ENCODE measurements at regions not wholly inside any gene's neighbourhood (a gene's known extent, or its start where the extent isn't known, plus 50 kb on each side); places are given as distances from the start of the nearest gene placed in this dataset.

- DNase-seq (ENCODE audit: unreplicated experiment): no peak
- BruUV-seq (replicated peaks): no TSS peak
- intact Hi-C loops (cut with micrococcal nuclease): no loop called here
- Mint-ChIP-seq H3K4me3 (ENCODE audit: unreplicated experiment) (no peak overlapping the region), H3K4me1 (ENCODE audit: insufficient read depth, unreplicated experiment) (no peaks in the 10 kb centered on the region), H3K9me3 (ENCODE audit: unreplicated experiment) (no peaks in the 10 kb centered on the region), H3K27ac (ENCODE audit: low read depth, unreplicated experiment) (no peak overlapping the region), H3K36me3 (ENCODE audit: insufficient read depth, unreplicated experiment) (no peaks in the 10 kb centered on the region), H3K27me3 (ENCODE audit: insufficient read depth, unreplicated experiment) (peaks cover 19% of the 10 kb centered on the region)
- ChIA-PET CTCF (no interaction called here), POLR2A (no interaction called here)
- TF ChIP-seq CTCF (IDR thresholded peaks at IDR 0.05; ENCODE audit: unreplicated experiment): no peak
These were observed 472.8 kb downstream of the CDK5RAP2 start for GRCh38 chr9:120107138-120107537.

GRCh38 chr9:120104771-120105170, 475.2 kb downstream of the CDK5RAP2 start:
- TF ChIP-seq CTCF (IDR thresholded peaks at IDR 0.05; ENCODE audit: unreplicated experiment): no peak
- POLR2A ChIA-PET: no interaction called here
- Mint-ChIP-seq H3K27me3 (ENCODE audit: insufficient read depth, unreplicated experiment) (peaks cover 23% of the 10 kb centered on the region), H3K4me1 (ENCODE audit: insufficient read depth, unreplicated experiment) (no peaks in the 10 kb centered on the region), H3K36me3 (ENCODE audit: insufficient read depth, unreplicated experiment) (no peaks in the 10 kb centered on the region), H3K9me3 (ENCODE audit: unreplicated experiment) (no peaks in the 10 kb centered on the region), H3K4me3 (ENCODE audit: unreplicated experiment) (no peak overlapping the region), H3K27ac (ENCODE audit: low read depth, unreplicated experiment) (no peak overlapping the region)
- intact Hi-C loops (cut with micrococcal nuclease): no loop called here
- DNase-seq (ENCODE audit: unreplicated experiment): no peak
- BruUV-seq (replicated peaks): no TSS peak
- CTCF ChIA-PET: no interaction called here

GRCh38 chr9:120100595-120100994, 479.4 kb downstream of the CDK5RAP2 start:
- H3K4me3 Mint-ChIP-seq (ENCODE audit: unreplicated experiment): no peak overlapping the region
- no peak for DNase-seq (ENCODE audit: unreplicated experiment)
- BruUV-seq (replicated peaks): no TSS peak
- H3K27me3 Mint-ChIP-seq (ENCODE audit: insufficient read depth, unreplicated experiment): peaks cover 30% of the 10 kb centered on the region
- no peaks in the 10 kb centered on the region for H3K9me3 Mint-ChIP-seq (ENCODE audit: unreplicated experiment)
- ChIA-PET CTCF (no interaction called here), POLR2A (interaction anchor here (0.5 kb wide), 1 partner anchor 32 kb away, joined by 5 read pairs; no protein-coding TSS in a partner anchor)
- TF ChIP-seq CTCF (IDR thresholded peaks at IDR 0.05; ENCODE audit: unreplicated experiment): no peak
- intact Hi-C loops (cut with micrococcal nuclease): no loop called here
- H3K27ac Mint-ChIP-seq (ENCODE audit: low read depth, unreplicated experiment): no peak overlapping the region
- no peaks in the 10 kb centered on the region for H3K36me3 Mint-ChIP-seq (ENCODE audit: insufficient read depth, unreplicated experiment)
- H3K4me1 Mint-ChIP-seq (ENCODE audit: insufficient read depth, unreplicated experiment): no peaks in the 10 kb centered on the region

GRCh38 chr9:120099065-120099464, 480.9 kb downstream of the CDK5RAP2 start:
- Mint-ChIP-seq H3K36me3 (ENCODE audit: insufficient read depth, unreplicated experiment) (no peaks in the 10 kb centered on the region), H3K4me1 (ENCODE audit: insufficient read depth, unreplicated experiment) (no peaks in the 10 kb centered on the region), H3K4me3 (ENCODE audit: unreplicated experiment) (no peak overlapping the region), H3K27ac (ENCODE audit: low read depth, unreplicated experiment) (no peak overlapping the region), H3K9me3 (ENCODE audit: unreplicated experiment) (no peaks in the 10 kb centered on the region), H3K27me3 (ENCODE audit: insufficient read depth, unreplicated experiment) (peaks cover 20% of the 10 kb centered on the region)
- BruUV-seq (replicated peaks): no TSS peak
- TF ChIP-seq CTCF (IDR thresholded peaks at IDR 0.05; ENCODE audit: unreplicated experiment): no peak
- ChIA-PET POLR2A (no interaction called here), CTCF (no interaction called here)
- intact Hi-C loops (cut with micrococcal nuclease): no loop called here
- no peak for DNase-seq (ENCODE audit: unreplicated experiment)

Measured in MCF 10A (cell line).